Nephron (organoid): ENCODE measurements at regions not wholly inside any gene's neighbourhood (a gene's known extent, or its start where the extent isn't known, plus 50 kb on each side); places are given as distances from the start of the nearest gene placed in this dataset.

Source experiments
- H3K27ac Mint-ChIP-seq, 3 experiments: 2 replicates each; pipeline ENCODE4 v1.8.0; 2020; ENCODE audit warnings: mixed read lengths in 3 of 3, mild to moderate bottlenecking in 2 of 3, moderate library complexity in 1 of 3
- H3K27me3 Mint-ChIP-seq: 2 replicates; pipeline ENCODE4 v1.8.0; 2021; ENCODE audit warnings: low read depth, mild to moderate bottlenecking, moderate library complexity, mixed read lengths
- H3K36me3 Mint-ChIP-seq: 2 replicates; pipeline ENCODE4 v1.8.0; 2020; ENCODE audit warnings: low read depth, mixed read lengths
- H3K4me1 Mint-ChIP-seq: 2 replicates; pipeline ENCODE4 v1.8.0; 2020; ENCODE audit warnings: mixed read lengths
- H3K4me3 Mint-ChIP-seq, 3 experiments: 2 replicates each; pipeline ENCODE4 v1.8.0; 2020; ENCODE audit warnings: mild to moderate bottlenecking in 3 of 3, mixed read lengths in 3 of 3, moderate library complexity in 2 of 3
- H3K9me3 Mint-ChIP-seq: 2 replicates; pipeline ENCODE4 v1.8.0; 2020; ENCODE audit warnings: mixed read lengths
- CTCF ChIP-seq, 3 experiments: fragments of 200-600 bp; sonication (generic); IDR thresholded peaks; one replicate each; pipeline ENCODE4 v1.5.0; 2021; ENCODE audit warnings: antibody characterized with exemption in 3 of 3; ENCODE audit not compliant: unreplicated experiment in 3 of 3

GRCh38 chr1:55531644-55532043 is 316.5 kb upstream of the USP24 start:
- no peaks in the 10 kb centered on the region for H3K9me3 Mint-ChIP-seq
- no peak overlapping the region for H3K4me3 Mint-ChIP-seq
- TF ChIP-seq CTCF (IDR thresholded peaks at IDR 0.05; ENCODE audit: unreplicated experiment in 3 of 3), result no peak
- peaks cover 24% of the 10 kb centered on the region for H3K4me1 Mint-ChIP-seq
- H3K36me3 Mint-ChIP-seq, result no peaks in the 10 kb centered on the region
- H3K27me3 Mint-ChIP-seq, result peaks cover 9% of the 10 kb centered on the region
- H3K27ac Mint-ChIP-seq, result peak overlapping the region in 1 of 3 experiments; percentile 14

- H3K36me3 Mint-ChIP-seq, result no peaks in the 10 kb centered on the region
- H3K9me3 Mint-ChIP-seq, result no peaks in the 10 kb centered on the region
- no peak for TF ChIP-seq CTCF (IDR thresholded peaks at IDR 0.05; ENCODE audit: unreplicated experiment in 3 of 3)
- peak overlapping the region in 1 of 3 experiments; percentile 14 for H3K27ac Mint-ChIP-seq
- peaks cover 4% of the 10 kb centered on the region for H3K27me3 Mint-ChIP-seq
- H3K4me1 Mint-ChIP-seq, result peaks cover 24% of the 10 kb centered on the region
- H3K4me3 Mint-ChIP-seq, result no peak overlapping the region
These were observed 315.8 kb upstream of the USP24 start for GRCh38 chr1:55530749-55531478.

- TF ChIP-seq CTCF (IDR thresholded peaks at IDR 0.05; ENCODE audit: unreplicated experiment in 3 of 3), result no peak
- peaks cover 17% of the 10 kb centered on the region for H3K4me1 Mint-ChIP-seq
- no peak overlapping the region for H3K4me3 Mint-ChIP-seq
- H3K27ac Mint-ChIP-seq, result peak overlapping the region in 1 of 3 experiments; percentile 43
- H3K36me3 Mint-ChIP-seq, result no peaks in the 10 kb centered on the region
- H3K27me3 Mint-ChIP-seq, result peaks cover 9% of the 10 kb centered on the region
- no peaks in the 10 kb centered on the region for H3K9me3 Mint-ChIP-seq
These were observed 313.9 kb upstream of the USP24 start for GRCh38 chr1:55529017-55529416.

GRCh38 chr1:55527831-55528230 is 312.7 kb upstream of the USP24 start:
- Mint-ChIP-seq H3K27me3 (peaks cover 9% of the 10 kb centered on the region), H3K4me1 (peaks cover 20% of the 10 kb centered on the region), H3K9me3 (no peaks in the 10 kb centered on the region), H3K27ac (no peak overlapping the region), H3K36me3 (no peaks in the 10 kb centered on the region), H3K4me3 (no peak overlapping the region)
- TF ChIP-seq CTCF (IDR thresholded peaks at IDR 0.05; ENCODE audit: unreplicated experiment in 3 of 3), result no peak

GRCh38 chr1:55526716-55527115 is 311.6 kb upstream of the USP24 start:
- Mint-ChIP-seq H3K4me3 (no peak overlapping the region), H3K4me1 (peaks cover 17% of the 10 kb centered on the region), H3K27me3 (peaks cover 9% of the 10 kb centered on the region), H3K36me3 (no peaks in the 10 kb centered on the region), H3K27ac (no peak overlapping the region), H3K9me3 (no peaks in the 10 kb centered on the region)
- no peak for TF ChIP-seq CTCF (IDR thresholded peaks at IDR 0.05; ENCODE audit: unreplicated experiment in 3 of 3)

DNA sequence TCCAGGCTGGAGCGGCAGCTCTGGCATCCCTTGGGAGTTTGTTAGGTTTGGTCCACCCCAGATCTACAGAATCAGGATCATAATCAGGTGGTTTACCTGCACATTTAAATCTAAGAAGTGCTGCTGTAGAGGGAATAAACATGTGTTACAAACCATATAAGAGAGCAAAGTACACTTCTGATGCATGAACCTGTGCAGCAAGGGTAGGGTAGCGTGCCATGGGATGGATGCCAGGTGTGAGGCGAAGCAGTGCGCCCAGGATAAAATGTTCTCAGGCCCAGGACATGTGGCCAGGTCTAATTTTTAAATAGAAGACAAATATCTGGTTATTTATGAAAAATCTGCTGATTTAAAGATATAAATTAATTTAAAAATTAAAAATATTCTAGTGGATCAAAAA is 308.8 kb upstream of the USP24 start:
- H3K27me3 Mint-ChIP-seq, result peaks cover 9% of the 10 kb centered on the region
- no peak for TF ChIP-seq CTCF (IDR thresholded peaks at IDR 0.05; ENCODE audit: unreplicated experiment in 3 of 3)
- no peak overlapping the region for H3K4me3 Mint-ChIP-seq
- no peaks in the 10 kb centered on the region for H3K36me3 Mint-ChIP-seq
- no peaks in the 10 kb centered on the region for H3K9me3 Mint-ChIP-seq
- no peak overlapping the region for H3K27ac Mint-ChIP-seq
- H3K4me1 Mint-ChIP-seq, result peaks cover 10% of the 10 kb centered on the region
